ENCODE measurements at regions not wholly inside any gene's neighbourhood (a gene's known extent, or its start where the extent isn't known, plus 50 kb on each side); places are given as distances from the start of the nearest gene placed in this dataset.

- TF ChIP-seq, protein P1, sequence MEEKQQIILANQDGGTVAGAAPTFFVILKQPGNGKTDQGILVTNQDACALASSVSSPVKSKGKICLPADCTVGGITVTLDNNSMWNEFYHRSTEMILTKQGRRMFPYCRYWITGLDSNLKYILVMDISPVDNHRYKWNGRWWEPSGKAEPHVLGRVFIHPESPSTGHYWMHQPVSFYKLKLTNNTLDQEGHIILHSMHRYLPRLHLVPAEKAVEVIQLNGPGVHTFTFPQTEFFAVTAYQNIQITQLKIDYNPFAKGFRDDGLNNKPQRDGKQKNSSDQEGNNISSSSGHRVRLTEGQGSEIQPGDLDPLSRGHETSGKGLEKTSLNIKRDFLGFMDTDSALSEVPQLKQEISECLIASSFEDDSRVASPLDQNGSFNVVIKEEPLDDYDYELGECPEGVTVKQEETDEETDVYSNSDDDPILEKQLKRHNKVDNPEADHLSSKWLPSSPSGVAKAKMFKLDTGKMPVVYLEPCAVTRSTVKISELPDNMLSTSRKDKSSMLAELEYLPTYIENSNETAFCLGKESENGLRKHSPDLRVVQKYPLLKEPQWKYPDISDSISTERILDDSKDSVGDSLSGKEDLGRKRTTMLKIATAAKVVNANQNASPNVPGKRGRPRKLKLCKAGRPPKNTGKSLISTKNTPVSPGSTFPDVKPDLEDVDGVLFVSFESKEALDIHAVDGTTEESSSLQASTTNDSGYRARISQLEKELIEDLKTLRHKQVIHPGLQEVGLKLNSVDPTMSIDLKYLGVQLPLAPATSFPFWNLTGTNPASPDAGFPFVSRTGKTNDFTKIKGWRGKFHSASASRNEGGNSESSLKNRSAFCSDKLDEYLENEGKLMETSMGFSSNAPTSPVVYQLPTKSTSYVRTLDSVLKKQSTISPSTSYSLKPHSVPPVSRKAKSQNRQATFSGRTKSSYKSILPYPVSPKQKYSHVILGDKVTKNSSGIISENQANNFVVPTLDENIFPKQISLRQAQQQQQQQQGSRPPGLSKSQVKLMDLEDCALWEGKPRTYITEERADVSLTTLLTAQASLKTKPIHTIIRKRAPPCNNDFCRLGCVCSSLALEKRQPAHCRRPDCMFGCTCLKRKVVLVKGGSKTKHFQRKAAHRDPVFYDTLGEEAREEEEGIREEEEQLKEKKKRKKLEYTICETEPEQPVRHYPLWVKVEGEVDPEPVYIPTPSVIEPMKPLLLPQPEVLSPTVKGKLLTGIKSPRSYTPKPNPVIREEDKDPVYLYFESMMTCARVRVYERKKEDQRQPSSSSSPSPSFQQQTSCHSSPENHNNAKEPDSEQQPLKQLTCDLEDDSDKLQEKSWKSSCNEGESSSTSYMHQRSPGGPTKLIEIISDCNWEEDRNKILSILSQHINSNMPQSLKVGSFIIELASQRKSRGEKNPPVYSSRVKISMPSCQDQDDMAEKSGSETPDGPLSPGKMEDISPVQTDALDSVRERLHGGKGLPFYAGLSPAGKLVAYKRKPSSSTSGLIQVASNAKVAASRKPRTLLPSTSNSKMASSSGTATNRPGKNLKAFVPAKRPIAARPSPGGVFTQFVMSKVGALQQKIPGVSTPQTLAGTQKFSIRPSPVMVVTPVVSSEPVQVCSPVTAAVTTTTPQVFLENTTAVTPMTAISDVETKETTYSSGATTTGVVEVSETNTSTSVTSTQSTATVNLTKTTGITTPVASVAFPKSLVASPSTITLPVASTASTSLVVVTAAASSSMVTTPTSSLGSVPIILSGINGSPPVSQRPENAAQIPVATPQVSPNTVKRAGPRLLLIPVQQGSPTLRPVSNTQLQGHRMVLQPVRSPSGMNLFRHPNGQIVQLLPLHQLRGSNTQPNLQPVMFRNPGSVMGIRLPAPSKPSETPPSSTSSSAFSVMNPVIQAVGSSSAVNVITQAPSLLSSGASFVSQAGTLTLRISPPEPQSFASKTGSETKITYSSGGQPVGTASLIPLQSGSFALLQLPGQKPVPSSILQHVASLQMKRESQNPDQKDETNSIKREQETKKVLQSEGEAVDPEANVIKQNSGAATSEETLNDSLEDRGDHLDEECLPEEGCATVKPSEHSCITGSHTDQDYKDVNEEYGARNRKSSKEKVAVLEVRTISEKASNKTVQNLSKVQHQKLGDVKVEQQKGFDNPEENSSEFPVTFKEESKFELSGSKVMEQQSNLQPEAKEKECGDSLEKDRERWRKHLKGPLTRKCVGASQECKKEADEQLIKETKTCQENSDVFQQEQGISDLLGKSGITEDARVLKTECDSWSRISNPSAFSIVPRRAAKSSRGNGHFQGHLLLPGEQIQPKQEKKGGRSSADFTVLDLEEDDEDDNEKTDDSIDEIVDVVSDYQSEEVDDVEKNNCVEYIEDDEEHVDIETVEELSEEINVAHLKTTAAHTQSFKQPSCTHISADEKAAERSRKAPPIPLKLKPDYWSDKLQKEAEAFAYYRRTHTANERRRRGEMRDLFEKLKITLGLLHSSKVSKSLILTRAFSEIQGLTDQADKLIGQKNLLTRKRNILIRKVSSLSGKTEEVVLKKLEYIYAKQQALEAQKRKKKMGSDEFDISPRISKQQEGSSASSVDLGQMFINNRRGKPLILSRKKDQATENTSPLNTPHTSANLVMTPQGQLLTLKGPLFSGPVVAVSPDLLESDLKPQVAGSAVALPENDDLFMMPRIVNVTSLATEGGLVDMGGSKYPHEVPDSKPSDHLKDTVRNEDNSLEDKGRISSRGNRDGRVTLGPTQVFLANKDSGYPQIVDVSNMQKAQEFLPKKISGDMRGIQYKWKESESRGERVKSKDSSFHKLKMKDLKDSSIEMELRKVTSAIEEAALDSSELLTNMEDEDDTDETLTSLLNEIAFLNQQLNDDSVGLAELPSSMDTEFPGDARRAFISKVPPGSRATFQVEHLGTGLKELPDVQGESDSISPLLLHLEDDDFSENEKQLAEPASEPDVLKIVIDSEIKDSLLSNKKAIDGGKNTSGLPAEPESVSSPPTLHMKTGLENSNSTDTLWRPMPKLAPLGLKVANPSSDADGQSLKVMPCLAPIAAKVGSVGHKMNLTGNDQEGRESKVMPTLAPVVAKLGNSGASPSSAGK (IDR thresholded peaks at IDR 0.05): no peak
- no peak for TF ChIP-seq CUX1 (CRISPR knock-in tag; IDR thresholded peaks at IDR 0.05)
- TF ChIP-seq JUN (IDR thresholded peaks at IDR 0.05; ENCODE audit: borderline replicate concordance, low read depth, low read length): no peak
- no peak for TF ChIP-seq JUN (CRISPR knock-in tag; IDR thresholded peaks at IDR 0.05; ENCODE audit: borderline replicate concordance)
- TF ChIP-seq MTA1 (IDR thresholded peaks at IDR 0.05; ENCODE audit: borderline replicate concordance): no peak
- TF ChIP-seq HMGN3 (IDR thresholded peaks at IDR 0.05; ENCODE audit: borderline replicate concordance, extremely low read depth, insufficient read length, low read depth, low read length): no peak
- TF ChIP-seq, protein P2, sequence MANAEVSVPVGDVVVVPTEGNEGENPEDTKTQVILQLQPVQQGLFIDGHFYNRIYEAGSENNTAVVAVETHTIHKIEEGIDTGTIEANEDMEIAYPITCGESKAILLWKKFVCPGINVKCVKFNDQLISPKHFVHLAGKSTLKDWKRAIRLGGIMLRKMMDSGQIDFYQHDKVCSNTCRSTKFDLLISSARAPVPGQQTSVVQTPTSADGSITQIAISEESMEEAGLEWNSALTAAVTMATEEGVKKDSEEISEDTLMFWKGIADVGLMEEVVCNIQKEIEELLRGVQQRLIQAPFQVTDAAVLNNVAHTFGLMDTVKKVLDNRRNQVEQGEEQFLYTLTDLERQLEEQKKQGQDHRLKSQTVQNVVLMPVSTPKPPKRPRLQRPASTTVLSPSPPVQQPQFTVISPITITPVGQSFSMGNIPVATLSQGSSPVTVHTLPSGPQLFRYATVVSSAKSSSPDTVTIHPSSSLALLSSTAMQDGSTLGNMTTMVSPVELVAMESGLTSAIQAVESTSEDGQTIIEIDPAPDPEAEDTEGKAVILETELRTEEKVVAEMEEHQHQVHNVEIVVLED (CRISPR knock-in tag; IDR thresholded peaks at IDR 0.05): no peak
- TF ChIP-seq ZNF224 (CRISPR knock-in tag; IDR thresholded peaks at IDR 0.05): no peak
- no peak for TF ChIP-seq ZNF239 (CRISPR knock-in tag; IDR thresholded peaks at IDR 0.05)
- TF ChIP-seq KDM4B (IDR thresholded peaks at IDR 0.05; ENCODE audit: borderline replicate concordance in 2 of 2, low read depth in 1 of 2): no peak
Measured at GRCh38 chr12:62166525-62166924, 93.7 kb upstream of the USP15 start (continued).

All from K562 (cell line).